Brain microvascular endothelial cell (primary cell): ENCODE measurements at regions not wholly inside any gene's neighbourhood (a gene's known extent, or its start where the extent isn't known, plus 50 kb on each side); places are given as distances from the start of the nearest gene placed in this dataset.

ENCODE experiments used
- DNase-seq: peaks from one replicate; pipeline ENCODE4 v3.0.0-alpha.2; 2020
- H3K27ac ChIP-seq: fragments of 250-450 bp; sonication (Bioruptor Pico); 2 replicates; pipeline ENCODE4 v1.5.1; 2020; ENCODE audit warnings: mild to moderate bottlenecking, moderate library complexity
- H3K27me3 ChIP-seq: fragments of 250-450 bp; sonication (Bioruptor Pico); replicated peaks from 2 replicates; pipeline ENCODE4 v1.5.1; 2020; ENCODE audit warnings: mild to moderate bottlenecking
- H3K36me3 ChIP-seq: fragments of 250-450 bp; sonication (Bioruptor Pico); replicated peaks from 2 replicates; pipeline ENCODE4 v1.5.1; 2020; ENCODE audit warnings: mild to moderate bottlenecking
- H3K4me3 ChIP-seq: 2 replicates; pipeline ENCODE4 v1.5.1; 2011; ENCODE audit warnings: low read depth, mild to moderate bottlenecking, control low read depth, low read length, moderate library complexity
- in situ Hi-C: cut with HindIII; loops from 2 replicates; pipeline ENCODE4 v1.10.0; 2017; ENCODE audit warnings: low sequenced_read_pairs, low pct_ligation_motif_present
- TF ChIP-seq, protein P1 (sequence below): IDR thresholded peaks from 2 replicates; pipeline ENCODE4 v1.5.1; 2011; ENCODE audit warnings: low read depth, mild to moderate bottlenecking, moderate library complexity, low read length, control low read depth, inconsistent platforms; ENCODE audit errors: missing control alignments

DNA sequence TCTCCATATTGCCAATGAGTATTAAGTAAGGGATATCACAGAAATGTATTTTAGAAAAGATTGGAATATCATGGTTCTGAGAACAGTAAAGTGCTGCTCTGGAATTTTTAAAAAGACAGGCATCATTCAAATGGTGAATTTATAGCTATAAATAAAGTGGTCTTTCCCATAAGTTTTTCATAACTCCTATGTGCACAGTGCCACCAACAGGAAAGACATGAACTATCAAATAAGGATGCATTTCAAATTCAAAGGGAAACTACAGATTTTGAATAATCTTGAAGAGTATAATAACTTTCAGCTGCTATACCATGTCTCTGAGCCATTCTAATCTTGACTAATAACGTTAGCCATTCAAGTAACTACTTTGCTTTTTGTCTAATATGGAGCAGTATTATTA lies 456.8 kb upstream of the GJE1 start:
- no peak overlapping the region for H3K4me3 ChIP-seq
- no peaks in the 10 kb centered on the region for H3K36me3 ChIP-seq
- TF ChIP-seq, protein P1, sequence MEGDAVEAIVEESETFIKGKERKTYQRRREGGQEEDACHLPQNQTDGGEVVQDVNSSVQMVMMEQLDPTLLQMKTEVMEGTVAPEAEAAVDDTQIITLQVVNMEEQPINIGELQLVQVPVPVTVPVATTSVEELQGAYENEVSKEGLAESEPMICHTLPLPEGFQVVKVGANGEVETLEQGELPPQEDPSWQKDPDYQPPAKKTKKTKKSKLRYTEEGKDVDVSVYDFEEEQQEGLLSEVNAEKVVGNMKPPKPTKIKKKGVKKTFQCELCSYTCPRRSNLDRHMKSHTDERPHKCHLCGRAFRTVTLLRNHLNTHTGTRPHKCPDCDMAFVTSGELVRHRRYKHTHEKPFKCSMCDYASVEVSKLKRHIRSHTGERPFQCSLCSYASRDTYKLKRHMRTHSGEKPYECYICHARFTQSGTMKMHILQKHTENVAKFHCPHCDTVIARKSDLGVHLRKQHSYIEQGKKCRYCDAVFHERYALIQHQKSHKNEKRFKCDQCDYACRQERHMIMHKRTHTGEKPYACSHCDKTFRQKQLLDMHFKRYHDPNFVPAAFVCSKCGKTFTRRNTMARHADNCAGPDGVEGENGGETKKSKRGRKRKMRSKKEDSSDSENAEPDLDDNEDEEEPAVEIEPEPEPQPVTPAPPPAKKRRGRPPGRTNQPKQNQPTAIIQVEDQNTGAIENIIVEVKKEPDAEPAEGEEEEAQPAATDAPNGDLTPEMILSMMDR, result peak; percentile 24
- H3K27ac ChIP-seq, result no peak overlapping the region
- H3K27me3 ChIP-seq, result no peaks in the 10 kb centered on the region
- DNase-seq, result no peak
- in situ Hi-C loops, result no loop called here

DNA sequence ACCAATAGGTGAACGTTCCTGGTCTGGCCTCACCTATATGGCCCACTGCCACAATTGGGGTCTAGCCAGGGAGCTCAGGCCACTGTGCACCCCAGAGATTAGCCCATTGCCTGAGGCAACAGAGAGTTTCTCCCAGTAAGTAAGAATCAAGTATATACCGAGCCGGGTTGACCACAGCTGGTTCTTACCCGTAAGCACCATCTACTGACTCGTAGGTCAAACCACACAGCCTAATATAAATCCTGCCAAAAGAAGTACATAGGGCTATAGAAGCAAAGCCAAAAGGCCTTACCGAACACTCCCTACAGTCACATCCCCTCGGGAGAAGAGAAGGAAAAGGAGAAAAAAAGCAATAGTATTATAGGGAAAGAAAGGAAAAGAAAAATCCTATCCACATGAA lies 463.6 kb upstream of the GJE1 start:
- TF ChIP-seq, protein P1, result no peak
- H3K27ac ChIP-seq, result no peak overlapping the region
- H3K4me3 ChIP-seq, result no peak overlapping the region
- no peak for DNase-seq
- no peaks in the 10 kb centered on the region for H3K27me3 ChIP-seq
- in situ Hi-C loops, result no loop called here
- H3K36me3 ChIP-seq, result no peaks in the 10 kb centered on the region

DNA sequence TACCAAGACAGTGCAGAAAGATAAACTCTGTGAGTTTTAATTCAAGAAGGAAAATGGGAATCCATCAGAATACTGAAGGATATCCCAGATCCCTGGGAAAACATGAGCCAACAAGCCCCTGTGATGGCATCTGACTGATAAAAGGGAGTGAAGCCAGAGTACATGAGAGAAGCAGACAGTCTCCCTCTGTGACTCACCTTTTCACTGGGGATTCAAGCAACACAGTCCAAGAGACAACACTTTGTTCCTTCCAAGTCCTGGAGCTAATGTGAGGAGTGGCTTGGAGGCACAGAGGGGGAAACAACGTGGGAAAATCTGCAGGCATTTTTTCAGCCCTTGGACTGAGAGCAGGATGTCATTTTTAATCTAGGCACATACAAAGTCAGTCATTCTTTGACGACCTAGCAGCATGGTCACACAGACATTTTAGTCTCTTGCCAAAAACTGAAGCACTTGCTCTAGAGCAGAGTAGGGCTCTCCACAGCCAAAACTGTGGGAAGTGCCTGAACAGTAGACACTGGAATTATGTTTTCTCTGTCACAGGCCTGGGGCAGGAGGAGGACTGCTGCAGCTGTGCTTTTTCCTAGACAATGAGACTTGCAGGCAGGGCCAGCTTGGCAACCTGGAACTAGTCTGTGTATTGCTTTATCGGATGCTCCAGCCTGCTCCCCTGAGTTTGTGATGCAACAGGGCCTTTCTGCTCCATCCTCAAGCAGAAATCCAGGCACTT lies 465.0 kb upstream of the GJE1 start:
- TF ChIP-seq, protein P1, result no peak
- H3K27me3 ChIP-seq, result no peaks in the 10 kb centered on the region
- in situ Hi-C loops, result no loop called here
- H3K36me3 ChIP-seq, result no peaks in the 10 kb centered on the region
- DNase-seq, result peak; percentile 40
- no peak overlapping the region for H3K27ac ChIP-seq
- H3K4me3 ChIP-seq, result no peak overlapping the region

DNA sequence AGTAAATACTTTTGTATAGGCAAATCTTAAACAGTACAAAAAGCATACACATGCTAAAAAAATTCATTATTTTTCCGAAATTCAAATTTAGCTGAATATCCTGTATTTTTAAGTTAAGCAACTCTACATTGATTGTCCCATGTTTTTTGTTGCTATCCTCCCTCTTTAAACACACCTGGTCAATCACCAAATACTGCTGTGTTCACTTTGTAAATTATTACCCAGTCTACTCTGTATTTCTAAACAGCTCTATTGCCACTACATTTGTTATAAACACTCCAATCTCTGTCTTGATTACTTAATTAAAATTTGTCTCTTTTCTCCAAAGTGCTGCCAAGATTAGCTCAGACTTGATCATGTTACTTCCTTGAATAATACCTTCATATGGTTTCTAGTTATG lies 466.5 kb upstream of the GJE1 start:
- TF ChIP-seq, protein P1, result no peak
- Histone ChIP-seq H3K27me3 (no peaks in the 10 kb centered on the region), H3K27ac (no peak overlapping the region), H3K36me3 (no peaks in the 10 kb centered on the region), H3K4me3 (no peak overlapping the region)
- in situ Hi-C loops, result no loop called here
- DNase-seq, result no peak

DNA sequence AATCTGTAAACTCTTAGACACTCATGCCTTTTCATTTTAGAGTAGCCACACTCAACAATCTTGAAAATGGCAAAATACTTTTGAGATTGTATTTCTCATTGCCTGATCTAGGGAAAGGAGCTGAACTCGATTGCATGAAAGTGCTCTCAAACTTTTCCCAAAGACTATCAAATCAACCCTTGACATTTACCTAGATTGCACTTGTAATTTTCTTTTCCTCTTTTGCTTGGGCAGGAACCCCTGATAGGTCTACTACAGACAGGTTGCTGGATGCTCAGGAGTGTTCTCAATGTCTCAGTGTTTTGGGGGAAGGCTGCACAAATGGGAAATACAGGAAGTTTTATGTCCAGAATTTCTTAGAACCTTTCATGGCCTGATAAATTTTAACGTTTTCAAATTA lies 468.0 kb upstream of the GJE1 start:
- DNase-seq, result no peak
- Histone ChIP-seq H3K27me3 (no peaks in the 10 kb centered on the region), H3K4me3 (no peak overlapping the region), H3K27ac (no peak overlapping the region), H3K36me3 (no peaks in the 10 kb centered on the region)
- in situ Hi-C loops, result no loop called here
- TF ChIP-seq, protein P1, result no peak

DNA sequence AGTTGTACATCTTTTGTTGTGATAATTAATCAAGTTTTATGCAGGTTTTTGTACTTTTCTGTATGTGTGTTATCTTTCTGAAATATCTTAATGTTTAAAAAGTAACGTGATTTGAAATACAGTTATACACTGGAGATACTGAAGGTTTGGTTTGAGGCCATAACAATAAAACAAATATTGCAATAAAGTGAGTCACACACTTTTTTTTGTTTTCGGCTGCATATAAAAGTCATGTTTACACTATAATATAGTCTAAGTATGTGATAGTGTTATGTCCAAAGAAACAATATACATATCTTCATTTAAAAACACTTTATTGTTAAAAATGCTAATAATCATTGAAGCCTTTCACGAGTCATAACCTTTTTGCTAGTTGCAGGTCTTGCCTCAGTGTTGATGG lies 473.1 kb upstream of the GJE1 start:
- Histone ChIP-seq H3K27ac (no peak overlapping the region), H3K27me3 (no peaks in the 10 kb centered on the region), H3K36me3 (no peaks in the 10 kb centered on the region), H3K4me3 (no peak overlapping the region)
- TF ChIP-seq, protein P1, result no peak
- in situ Hi-C loops, result no loop called here
- DNase-seq, result no peak
